SK-N-MC (cell line): ENCODE measurements at regions not wholly inside any gene's neighbourhood (a gene's known extent, or its start where the extent isn't known, plus 50 kb on each side); places are given as distances from the start of the nearest gene placed in this dataset.

Experiments
- EZH2 ChIP-seq: fragments of 200-600 bp; sonication (generic); IDR thresholded peaks from one replicate; pipeline ENCODE4 v1.6.1; 2017; ENCODE audit warnings: antibody characterized with exemption
- POLR2AphosphoS5 ChIP-seq: IDR thresholded peaks from 2 replicates; pipeline ENCODE4 v1.6.1; 2012; ENCODE audit warnings: mild to moderate bottlenecking, low read depth, low read length, borderline replicate concordance

DNA sequence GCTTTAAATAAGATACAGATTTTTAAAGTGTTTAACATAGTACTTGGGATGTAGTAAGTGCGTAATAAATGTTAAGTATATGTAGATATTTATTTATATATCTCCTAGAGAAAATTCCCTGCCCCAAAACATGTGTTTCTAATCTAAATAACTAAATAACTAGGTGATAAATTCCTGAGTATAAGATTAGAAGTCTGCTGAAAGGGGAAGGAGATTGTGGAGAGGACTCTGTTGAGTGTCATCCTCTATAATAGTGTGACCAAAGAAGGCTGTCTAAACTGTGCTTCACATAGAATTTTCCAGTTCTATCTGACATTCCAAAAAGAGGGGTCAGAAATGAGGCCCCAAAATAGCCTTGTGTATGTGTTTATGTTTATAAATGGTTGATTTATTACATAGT lies 590.5 kb upstream of the ADAMTS5 start:
- TF ChIP-seq POLR2AphosphoS5 (no peak), EZH2 (no peak)
